ENCODE measurements at regions not wholly inside any gene's neighbourhood (a gene's known extent, or its start where the extent isn't known, plus 50 kb on each side); places are given as distances from the start of the nearest gene placed in this dataset.
"Not testable (repeated sequence)": the region's sequence is repeated elsewhere in the genome, so short reads cannot be mapped to it uniquely, and the experiment has no call there.

GRCh38 chr6:141969768-141970415, 162.8 kb upstream of the GJE1 start:
- DNase-seq (ENCODE audit: low read depth) = not testable (repeated sequence)

DNA sequence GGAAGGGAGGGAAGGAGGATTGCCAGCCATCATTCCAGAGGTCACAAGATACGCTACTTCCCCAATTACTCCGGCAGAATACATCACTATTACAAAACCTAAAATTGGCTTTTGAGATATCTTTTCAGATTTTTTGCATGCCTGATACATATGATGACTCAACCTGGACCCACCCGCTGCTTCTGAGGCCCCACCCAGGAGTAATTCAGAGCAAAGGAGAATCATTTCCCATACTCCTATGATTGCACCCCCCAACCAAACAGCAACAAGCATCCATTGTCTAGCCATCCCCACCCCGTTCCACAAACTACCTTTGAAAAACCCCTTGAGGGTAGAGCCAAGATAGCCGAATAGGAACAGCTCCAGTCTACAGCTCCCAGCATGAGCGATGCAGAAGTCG, 163.5 kb upstream of the GJE1 start:
- peak; percentile 56 for DNase-seq (ENCODE audit: low read depth)

GRCh38 chr6:141968632-141969031, 164.1 kb upstream of the GJE1 start:
- DNase-seq (ENCODE audit: low read depth) = no peak

DNA sequence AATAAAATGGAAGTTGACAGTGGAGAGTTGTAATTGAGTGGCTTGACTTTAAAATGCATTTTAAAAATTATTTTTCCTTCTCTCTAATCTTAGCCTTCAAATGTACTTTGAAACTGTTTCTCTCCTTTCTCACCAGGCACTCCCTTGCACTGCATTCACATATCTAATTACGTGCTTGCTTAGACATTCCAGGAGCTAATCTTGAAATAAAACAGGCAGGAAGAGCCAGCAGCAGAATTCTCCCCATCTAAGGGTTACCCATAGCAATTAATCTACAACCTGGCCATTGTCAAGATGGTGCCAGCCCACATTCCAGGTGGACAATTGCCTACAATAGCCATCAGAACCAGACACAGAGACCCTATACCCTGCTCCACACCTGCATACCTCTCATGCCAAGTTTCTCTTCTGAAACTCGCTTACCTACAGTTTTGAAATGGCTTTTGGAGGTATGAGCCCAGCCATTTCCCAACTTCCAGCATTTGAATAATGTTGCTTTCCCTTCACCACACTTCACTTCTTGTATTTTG, 167.6 kb upstream of the GJE1 start:
- DNase-seq (ENCODE audit: low read depth) = no peak

- peak; percentile 15 for DNase-seq (ENCODE audit: low read depth)
Observed at GRCh38 chr6:141963543-141964295, 169.0 kb upstream of the GJE1 start.

DNA sequence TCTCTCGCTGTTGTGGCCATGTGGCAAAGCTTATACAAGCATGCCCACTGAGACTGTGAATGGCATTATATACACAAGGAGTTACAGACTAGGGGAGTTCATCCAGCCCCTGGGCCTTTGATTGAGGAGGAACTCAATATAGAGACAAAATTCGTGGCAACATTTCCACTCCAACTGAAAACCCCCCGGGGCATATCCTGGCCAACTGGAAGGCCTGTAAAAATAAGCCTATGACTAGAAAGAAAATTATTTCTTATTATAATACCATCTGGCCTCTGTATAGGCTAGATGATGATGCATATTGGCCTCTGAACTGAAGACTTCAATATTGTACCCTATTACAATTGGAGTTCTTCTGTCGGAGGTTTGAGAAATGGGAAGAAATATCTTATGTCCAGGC, 175.5 kb upstream of the GJE1 start:
- DNase-seq (ENCODE audit: low read depth) = peak; percentile 59

GRCh38 chr6:141956868-141957267, 175.9 kb upstream of the GJE1 start:
- DNase-seq (ENCODE audit: low read depth) = no peak

- peak; percentile 67 for DNase-seq (ENCODE audit: low read depth)
Observed at GRCh38 chr6:141956046-141956761, 176.5 kb upstream of the GJE1 start.

GRCh38 chr6:141953072-141953471, 179.7 kb upstream of the GJE1 start:
- DNase-seq (ENCODE audit: low read depth) = no peak

DNA sequence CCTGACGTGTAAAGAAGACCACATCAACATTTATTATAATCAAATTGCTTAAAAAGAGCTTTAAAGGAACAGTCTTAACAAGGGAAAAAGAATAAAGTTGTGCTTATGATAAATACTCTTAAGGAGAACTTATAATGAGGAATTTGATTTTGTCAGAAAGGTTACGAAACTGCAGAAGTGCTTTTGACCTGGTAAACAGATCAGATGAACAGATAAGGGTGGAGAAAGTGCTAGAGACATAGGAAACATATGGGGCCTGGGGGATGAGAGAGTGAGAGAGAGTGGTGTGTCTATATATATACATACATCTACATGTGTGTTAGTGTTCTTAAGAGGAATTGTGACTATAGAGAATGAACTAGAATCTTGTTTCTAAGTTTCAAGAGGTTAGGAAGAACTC, 186.2 kb upstream of the GJE1 start:
- no peak for DNase-seq (ENCODE audit: low read depth)

GRCh38 chr6:141938664-141939063, 194.1 kb upstream of the GJE1 start:
- DNase-seq (ENCODE audit: low read depth) = no peak

DNA sequence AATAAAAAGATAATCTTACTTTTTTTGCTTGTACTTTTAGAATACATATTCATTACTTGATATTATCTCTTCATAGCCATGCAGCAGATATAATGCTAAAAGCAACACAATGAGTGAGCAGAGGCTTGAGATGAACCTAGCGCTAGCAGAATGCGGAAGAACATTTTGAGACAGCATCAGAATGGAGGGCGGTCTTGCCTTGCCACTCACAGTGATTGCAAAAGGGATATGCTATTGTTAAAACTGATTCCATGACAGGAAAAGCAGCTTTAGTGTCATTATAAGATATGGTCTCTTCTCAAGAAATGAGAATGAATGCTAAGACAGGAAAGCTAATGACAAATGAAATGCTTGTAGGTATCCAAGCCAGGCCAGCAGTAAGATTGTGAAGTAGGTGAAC, 200.0 kb upstream of the GJE1 start:
- no peak for DNase-seq (ENCODE audit: low read depth)

GRCh38 chr6:141926200-141926900, 206.4 kb upstream of the GJE1 start:
- DNase-seq (ENCODE audit: low read depth) = peak; percentile 7

DNA sequence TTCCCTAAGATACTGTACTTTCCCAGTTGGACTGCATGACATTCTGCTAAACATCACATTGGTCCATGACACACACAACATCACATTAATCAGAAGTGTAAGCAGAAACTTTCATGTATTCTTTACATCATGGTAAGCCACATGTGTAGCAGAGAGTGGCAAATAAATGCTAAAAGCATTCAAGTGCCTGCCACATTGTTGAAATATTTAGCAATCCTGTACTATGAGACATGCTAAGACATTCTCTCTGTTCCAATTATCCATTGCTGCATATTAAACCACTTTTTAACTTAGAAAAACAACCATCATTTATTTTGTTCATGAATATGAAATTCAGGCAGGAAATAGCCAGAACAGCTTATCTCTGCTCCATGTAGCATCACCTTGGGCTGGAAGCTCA, 207.7 kb upstream of the GJE1 start:
- no peak for DNase-seq (ENCODE audit: low read depth)

DNA sequence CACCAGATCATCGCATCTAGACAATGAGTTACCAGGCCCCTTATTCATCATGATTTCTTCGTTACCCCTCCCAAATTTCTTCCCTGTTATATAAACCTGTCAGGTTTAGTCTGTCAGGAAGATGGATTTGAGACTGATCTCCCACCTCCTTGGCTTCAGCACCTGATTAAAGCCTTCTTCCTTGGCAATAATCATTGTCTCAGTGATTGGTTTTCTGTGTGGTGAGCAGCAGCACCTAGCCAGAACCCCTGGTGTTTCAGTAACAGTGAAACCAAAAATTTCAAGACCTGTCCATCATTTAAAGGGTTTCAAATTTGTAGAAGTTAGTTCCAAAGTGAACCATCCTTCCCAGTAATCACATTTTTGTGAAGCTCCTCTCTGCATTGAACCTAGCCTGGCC, 209.8 kb upstream of the GJE1 start:
- DNase-seq (ENCODE audit: low read depth) = no peak

DNA sequence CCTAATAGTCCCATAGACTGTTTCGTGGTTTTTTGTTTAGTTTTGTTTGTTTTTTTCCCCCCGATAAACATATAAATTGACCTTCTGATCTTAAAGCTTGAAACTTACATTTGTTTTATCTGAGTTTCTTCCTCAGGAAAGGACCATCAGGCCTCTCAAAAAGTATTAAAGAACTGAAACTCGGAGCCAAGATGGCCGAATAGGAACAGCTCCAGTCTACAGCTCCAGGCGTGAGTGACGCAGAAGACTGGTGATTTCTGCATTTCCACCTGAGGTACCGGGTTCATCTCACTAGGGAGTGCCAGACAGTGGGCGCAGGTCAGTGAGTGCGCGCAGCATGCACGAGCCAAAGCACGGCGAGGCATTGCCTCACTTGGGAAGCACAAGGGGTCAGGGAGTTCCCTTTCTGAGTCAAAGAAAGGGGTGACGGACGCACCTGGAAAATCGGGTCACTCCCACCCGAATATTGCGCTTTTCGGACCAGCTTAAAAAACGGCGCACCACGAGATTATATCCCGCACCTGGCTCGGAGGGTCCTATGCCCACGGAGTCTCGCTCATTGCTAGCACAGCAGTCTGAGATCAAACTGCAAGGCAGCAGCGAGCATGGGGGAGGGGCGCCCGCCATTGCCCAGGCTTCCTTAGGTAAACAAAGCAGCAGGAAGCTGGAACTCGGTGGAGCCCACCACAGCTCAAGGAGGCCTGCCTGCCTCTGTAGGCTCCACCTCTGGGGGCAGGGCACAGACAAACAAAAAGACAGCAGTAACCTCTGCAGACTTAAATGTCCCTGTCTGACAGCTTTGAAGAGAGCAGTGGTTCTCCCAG, 215.8 kb upstream of the GJE1 start:
- not testable (repeated sequence) for DNase-seq (ENCODE audit: low read depth)

DNA sequence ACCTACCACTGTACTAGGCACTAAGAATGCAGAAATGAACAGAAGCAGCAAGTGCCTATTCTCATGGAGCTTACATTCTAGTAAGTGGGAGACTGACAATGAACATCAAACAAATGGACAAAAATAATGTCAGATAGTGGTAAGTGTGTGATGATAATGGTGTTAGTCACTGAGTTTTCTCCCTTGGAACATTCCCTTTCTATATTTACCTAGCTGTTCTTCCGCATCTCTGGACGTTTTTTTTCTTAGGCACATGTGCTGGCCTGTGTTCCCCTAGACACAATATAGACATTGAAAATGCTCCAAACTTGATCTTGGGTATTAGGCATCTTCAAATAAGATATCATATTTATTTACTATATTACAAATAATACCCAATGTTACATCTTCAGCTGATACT, 218.1 kb upstream of the GJE1 start:
- DNase-seq (ENCODE audit: low read depth) = no peak

DNA sequence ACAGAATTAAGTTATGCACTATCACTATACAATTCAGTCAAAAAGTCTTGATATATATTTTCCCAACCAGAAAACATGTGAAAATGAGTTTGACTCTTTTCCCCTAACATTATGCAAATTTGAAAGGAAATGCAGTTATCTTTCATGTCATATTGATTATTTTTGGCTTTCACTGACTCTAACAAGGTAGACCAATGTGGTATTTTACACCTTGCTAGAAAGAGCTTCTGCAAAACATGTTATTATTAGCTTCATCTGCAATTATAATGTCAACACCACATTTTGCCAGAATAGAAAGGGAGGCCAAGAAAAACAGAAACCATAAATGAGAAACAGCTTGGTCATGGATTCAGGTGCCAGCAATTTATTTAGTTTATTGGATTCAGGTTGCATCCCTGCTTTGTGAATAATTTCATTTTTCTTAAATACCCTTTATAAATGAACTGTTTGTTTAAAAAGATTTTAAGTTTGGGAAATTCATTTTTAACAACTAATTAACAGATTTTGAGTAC, 226.1 kb upstream of the GJE1 start:
- no peak for DNase-seq (ENCODE audit: low read depth)

DNA sequence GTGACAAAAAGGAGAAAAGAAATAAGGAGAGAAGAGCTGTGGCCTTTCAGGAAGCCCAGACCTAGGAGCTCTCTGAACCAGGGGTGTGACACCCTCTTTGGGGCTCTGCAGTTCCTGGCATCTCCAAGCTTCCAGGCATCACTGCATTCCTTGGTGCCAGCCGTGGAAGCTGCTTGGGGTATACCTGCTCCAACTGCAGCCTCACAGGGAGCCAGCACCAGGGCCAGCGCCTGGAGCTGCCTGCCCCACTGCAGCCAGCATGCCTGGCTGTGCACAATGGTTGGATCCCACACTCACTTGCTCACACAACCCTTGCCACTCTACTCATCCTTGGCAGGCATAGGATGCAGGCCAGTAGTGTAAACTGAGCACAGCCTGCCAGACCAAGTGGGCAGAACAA, 242.1 kb upstream of the GJE1 start:
- no peak for DNase-seq (ENCODE audit: low read depth)

DNA sequence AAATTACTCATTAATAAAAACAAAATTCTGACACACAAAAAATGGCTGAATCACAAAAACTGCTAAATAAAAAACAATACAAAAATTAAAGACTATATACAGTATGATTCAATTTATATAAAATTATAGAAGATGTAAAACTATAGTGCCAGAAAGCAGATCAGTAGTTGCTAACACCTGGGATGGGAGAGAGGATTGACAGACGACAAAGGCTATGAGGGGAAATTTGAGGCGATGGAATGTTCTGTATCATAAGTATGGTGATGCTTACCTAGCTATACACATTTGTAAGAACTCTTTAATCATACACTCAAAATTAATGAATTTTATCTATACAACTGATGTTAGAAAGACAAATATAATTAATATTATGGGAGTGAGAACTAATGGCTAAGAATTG, 247.9 kb upstream of the GJE1 start:
- DNase-seq (ENCODE audit: low read depth) = no peak

GRCh38 chr6:141878686-141879085, 254.0 kb upstream of the GJE1 start:
- DNase-seq (ENCODE audit: low read depth) = peak; percentile 5

Data from RPMI7951 (cell line).